HG03159 (cell line): ENCODE measurements at regions not wholly inside any gene's neighbourhood (a gene's known extent, or its start where the extent isn't known, plus 50 kb on each side); places are given as distances from the start of the nearest gene placed in this dataset.
A peak's percentile ranks its signal among the peaks of the same experiment; 100 is the strongest.
"Not testable (repeated sequence)": the region's sequence is repeated elsewhere in the genome, so short reads cannot be mapped to it uniquely, and the experiment has no call there.

Experiments
- ATAC-seq: cut with Tn5 transposase; IDR thresholded peaks from one replicate; pipeline ENCODE4 v1.9.1; 2021; ENCODE audit warnings: mild to moderate bottlenecking, moderate library complexity; ENCODE audit not compliant: unreplicated experiment

GRCh38 chr5:87570366-87570765 is 157.6 kb upstream of the CCNH start:
- peak; percentile 59 for ATAC-seq

GRCh38 chr5:87562068-87562467 is 149.3 kb upstream of the CCNH start:
- ATAC-seq, result no peak

GRCh38 chr5:87560528-87560927 is 147.8 kb upstream of the CCNH start:
- no peak for ATAC-seq

- no peak for ATAC-seq
Measured at GRCh38 chr5:87551911-87552310, 139.2 kb upstream of the CCNH start.

- ATAC-seq, result no peak
Measured at GRCh38 chr5:87541676-87542075, 128.9 kb upstream of the CCNH start.

GRCh38 chr5:87541033-87541432 is 128.3 kb upstream of the CCNH start:
- no peak for ATAC-seq

GRCh38 chr5:87539839-87540238 is 127.1 kb upstream of the CCNH start:
- no peak for ATAC-seq

GRCh38 chr5:87536365-87536764 is 123.6 kb upstream of the CCNH start:
- ATAC-seq, result no peak

- ATAC-seq, result no peak
Measured at GRCh38 chr5:87535706-87536105, 123.0 kb upstream of the CCNH start.

- ATAC-seq, result no peak
Measured at GRCh38 chr5:87529486-87530076, 116.9 kb upstream of the CCNH start.

- no peak for ATAC-seq
Measured at GRCh38 chr5:87526131-87526530, 113.4 kb upstream of the CCNH start.

GRCh38 chr5:87524217-87524616 is 111.5 kb upstream of the CCNH start:
- ATAC-seq, result no peak

GRCh38 chr5:87511778-87512177 is 99.0 kb upstream of the CCNH start:
- ATAC-seq, result not testable (repeated sequence)

- no peak for ATAC-seq
Measured at GRCh38 chr5:87503004-87503403, 90.3 kb upstream of the CCNH start.

GRCh38 chr5:87499478-87500410 is 87.0 kb upstream of the CCNH start:
- no peak for ATAC-seq
